ENCODE measurements at regions not wholly inside any gene's neighbourhood (a gene's known extent, or its start where the extent isn't known, plus 50 kb on each side); places are given as distances from the start of the nearest gene placed in this dataset.

- no peak for DNase-seq (ENCODE audit: low read depth)
- in situ Hi-C loops (cut with HindIII; ENCODE audit: low pct_unique_long_range_greater_than_20kb, low sequenced_read_pairs): no loop called here
These were observed 139.9 kb upstream of the IRX3 start for GRCh38 chr16:54426553-54426849.

DNA sequence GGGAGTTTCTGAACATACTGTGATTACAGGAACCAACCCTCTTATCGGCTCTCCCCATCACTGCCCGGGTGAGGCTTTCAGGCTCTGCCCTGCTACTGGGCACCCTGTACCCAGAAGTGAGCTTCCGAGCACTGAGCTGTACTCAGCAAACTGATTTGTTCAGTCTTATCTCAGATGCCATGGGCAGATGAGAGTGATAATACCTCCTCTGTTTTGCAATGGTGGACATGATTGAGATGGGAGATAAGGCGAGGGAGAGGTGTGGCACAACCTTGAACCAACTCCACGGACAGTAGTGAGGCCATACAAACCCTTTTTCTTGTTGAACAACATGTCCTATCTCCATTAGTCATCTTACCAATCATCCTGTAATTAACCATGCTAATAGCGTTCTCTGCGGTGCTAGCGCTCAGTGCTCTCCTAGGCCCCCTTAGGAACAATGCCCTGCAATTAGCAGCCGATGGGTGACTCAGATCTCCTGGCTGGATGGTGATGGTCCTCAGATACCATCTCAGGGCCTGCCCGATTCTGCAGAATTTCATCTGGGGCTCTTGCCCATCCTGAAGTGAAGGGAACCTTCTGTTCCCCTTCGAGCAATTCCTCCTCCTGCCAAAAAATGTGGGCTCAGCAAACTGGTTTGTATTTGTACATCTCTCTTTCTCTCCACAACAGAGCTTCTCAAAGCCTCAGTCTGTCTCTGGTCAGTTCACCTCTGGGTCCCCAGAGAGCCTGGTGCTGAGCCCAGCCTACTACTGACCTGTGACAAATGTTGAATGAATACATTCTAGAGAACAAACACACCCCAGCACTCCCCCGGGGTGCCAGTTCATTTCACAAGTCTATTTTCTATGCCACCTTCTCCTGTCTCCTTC, 139.3 kb upstream of the IRX3 start:
- in situ Hi-C loops (cut with HindIII; ENCODE audit: low pct_unique_long_range_greater_than_20kb, low sequenced_read_pairs): no loop called here
- DNase-seq (ENCODE audit: low read depth): no peak

DNA sequence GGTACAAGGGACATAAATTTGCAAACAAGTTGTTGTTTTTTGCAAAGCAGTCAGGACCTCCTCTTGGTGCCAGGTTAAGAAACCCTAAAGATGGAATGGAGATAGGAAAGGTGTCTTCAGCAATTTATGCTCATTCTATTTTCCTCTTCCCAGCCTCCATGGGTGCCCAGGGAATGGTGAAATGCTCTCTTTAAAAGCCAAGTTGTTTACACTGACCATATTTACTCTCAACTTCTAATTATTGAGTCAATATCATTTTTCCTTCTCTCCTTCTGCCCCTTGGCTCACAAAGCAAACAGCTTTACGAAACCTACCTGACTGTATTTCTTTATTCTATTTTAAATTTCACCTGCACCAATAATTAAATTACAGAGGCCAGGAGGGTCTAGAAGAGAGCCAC, 138.5 kb upstream of the IRX3 start:
- in situ Hi-C loops (cut with HindIII; ENCODE audit: low pct_unique_long_range_greater_than_20kb, low sequenced_read_pairs): no loop called here
- DNase-seq (ENCODE audit: low read depth): no peak

GRCh38 chr16:54424043-54424451, 137.5 kb upstream of the IRX3 start:
- in situ Hi-C loops (cut with HindIII; ENCODE audit: low pct_unique_long_range_greater_than_20kb, low sequenced_read_pairs): no loop called here
- no peak for DNase-seq (ENCODE audit: low read depth)

DNA sequence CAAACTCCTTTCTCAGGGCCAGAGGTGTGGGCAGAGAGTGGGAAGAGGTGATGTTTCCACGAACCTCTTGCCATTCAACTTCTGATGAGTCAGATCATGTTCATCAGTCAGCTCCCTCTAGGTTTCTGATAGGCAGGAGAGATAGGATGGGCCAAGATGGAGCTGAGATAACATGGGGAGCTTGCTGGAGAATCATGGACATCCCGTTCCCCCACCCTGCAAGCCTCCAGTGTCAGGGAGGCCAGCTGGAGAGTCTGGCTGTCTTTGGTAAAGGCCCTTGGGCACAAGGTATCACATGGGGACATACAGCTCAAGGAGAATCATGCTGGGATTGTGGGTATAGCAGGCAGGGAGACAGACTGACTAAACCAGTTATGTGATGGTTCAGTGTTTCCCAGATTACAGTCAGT, 136.0 kb upstream of the IRX3 start:
- no peak for DNase-seq (ENCODE audit: low read depth)
- in situ Hi-C loops (cut with HindIII; ENCODE audit: low pct_unique_long_range_greater_than_20kb, low sequenced_read_pairs): no loop called here

GRCh38 chr16:54422159-54422558, 135.6 kb upstream of the IRX3 start:
- in situ Hi-C loops (cut with HindIII; ENCODE audit: low pct_unique_long_range_greater_than_20kb, low sequenced_read_pairs): no loop called here
- DNase-seq (ENCODE audit: low read depth): no peak

GRCh38 chr16:54421220-54421619, 134.6 kb upstream of the IRX3 start:
- in situ Hi-C loops (cut with HindIII; ENCODE audit: low pct_unique_long_range_greater_than_20kb, low sequenced_read_pairs): no loop called here
- DNase-seq (ENCODE audit: low read depth): no peak

GRCh38 chr16:54418903-54419302, 132.3 kb upstream of the IRX3 start:
- DNase-seq (ENCODE audit: low read depth): no peak
- in situ Hi-C loops (cut with HindIII; ENCODE audit: low pct_unique_long_range_greater_than_20kb, low sequenced_read_pairs): no loop called here

DNA sequence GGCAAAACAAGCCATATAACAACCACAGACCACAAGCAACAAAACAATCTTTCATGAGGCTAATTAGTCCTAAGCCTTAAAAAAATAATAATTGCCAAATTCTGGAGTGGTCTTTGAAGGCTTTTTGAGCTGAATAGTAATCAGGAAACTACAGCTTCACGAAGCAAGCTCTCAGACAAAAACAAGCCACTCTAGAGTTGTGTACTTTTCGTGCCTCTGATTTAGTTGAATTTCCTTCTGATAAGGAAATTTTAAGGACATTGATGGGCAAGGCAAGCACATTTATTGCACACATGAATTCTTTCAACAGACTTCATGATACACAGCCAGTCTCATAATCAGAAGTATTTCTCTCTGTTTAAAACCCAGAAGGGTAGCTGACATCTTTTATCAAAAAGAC, 130.8 kb upstream of the IRX3 start:
- in situ Hi-C loops (cut with HindIII; ENCODE audit: low pct_unique_long_range_greater_than_20kb, low sequenced_read_pairs): no loop called here
- no peak for DNase-seq (ENCODE audit: low read depth)

GRCh38 chr16:54414671-54415070, 128.1 kb upstream of the IRX3 start:
- in situ Hi-C loops (cut with HindIII; ENCODE audit: low pct_unique_long_range_greater_than_20kb, low sequenced_read_pairs): no loop called here

DNA sequence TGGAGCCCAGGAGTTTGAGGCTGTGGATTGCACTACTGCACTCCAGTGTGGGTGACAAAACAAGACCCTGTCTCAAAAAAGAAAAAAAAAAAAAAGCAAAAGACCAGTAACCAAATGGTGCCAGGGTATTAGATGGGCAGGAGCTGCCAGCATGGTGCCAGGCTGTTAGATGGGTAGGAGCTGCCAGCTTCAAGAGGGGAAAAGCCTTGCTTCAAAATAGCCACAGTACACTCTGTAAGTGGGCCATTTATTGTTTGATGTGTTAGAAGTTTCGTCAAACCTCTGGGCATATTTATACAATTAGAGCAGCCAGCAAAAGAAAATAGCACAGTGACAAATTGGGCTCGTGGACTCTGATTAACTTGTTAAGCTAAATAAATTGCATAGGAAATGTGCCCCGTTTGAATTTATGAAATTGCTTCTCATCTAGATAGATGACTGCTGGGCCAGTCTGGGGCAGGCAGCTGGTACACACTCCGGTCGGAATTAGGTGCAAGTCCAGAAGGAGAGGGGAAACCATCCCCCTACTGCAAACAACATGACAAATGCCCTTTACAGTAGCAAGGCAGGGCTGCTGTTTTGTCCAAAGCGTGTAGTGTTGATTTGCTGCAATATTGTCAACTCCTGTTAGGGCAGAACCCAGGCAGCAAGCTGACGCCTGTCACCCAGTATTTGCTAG, 126.3 kb upstream of the IRX3 start:
- no peak for DNase-seq (ENCODE audit: low read depth)
- in situ Hi-C loops (cut with HindIII; ENCODE audit: low pct_unique_long_range_greater_than_20kb, low sequenced_read_pairs): no loop called here

More at GRCh38 chr16:54414671-54415070, 128.1 kb upstream of the IRX3 start:
- DNase-seq (ENCODE audit: low read depth): no peak

DNA sequence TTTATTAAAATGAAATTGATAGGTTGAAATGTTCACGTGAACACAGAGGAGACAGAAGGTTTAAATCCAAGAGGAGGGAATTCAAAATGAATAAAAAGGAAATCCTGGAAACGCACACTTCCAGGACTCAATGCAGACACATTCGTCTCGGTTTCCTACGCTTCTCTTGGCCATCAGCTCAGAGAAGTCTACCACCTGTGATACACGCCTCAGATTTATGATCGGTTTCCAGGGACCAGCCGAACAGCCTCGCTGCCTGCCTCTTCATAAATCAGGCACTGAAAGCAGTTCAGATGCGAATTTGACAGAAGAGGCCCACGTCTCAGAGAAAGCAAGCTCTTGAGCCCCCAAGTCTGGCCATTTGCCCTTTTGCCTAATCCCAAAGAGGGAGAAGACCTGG, 125.5 kb upstream of the IRX3 start:
- in situ Hi-C loops (cut with HindIII; ENCODE audit: low pct_unique_long_range_greater_than_20kb, low sequenced_read_pairs): no loop called here
- DNase-seq (ENCODE audit: low read depth): no peak

GRCh38 chr16:54411544-54411943, 125.0 kb upstream of the IRX3 start:
- in situ Hi-C loops (cut with HindIII; ENCODE audit: low pct_unique_long_range_greater_than_20kb, low sequenced_read_pairs): no loop called here
- DNase-seq (ENCODE audit: low read depth): no peak

DNA sequence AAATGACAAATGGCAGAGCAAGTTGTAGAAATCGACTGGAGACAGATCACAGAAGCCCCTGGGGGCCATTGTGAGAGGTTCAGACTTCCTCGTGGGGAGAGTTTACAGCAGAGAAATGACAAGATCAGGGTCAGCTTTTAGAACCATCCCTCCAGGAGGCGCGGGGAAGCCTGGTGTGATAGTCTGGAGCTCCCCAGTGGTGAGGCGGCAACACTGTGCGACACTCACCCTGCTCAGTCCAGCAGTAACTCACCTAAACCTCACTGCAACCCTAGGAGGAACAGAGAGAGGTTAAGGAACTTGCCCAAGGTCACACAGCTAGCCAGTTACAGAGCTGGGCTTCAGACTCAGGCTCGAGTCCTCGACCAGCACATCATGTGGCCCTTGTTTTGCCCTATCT, 123.4 kb upstream of the IRX3 start:
- DNase-seq (ENCODE audit: low read depth): no peak
- in situ Hi-C loops (cut with HindIII; ENCODE audit: low pct_unique_long_range_greater_than_20kb, low sequenced_read_pairs): no loop called here

DNA sequence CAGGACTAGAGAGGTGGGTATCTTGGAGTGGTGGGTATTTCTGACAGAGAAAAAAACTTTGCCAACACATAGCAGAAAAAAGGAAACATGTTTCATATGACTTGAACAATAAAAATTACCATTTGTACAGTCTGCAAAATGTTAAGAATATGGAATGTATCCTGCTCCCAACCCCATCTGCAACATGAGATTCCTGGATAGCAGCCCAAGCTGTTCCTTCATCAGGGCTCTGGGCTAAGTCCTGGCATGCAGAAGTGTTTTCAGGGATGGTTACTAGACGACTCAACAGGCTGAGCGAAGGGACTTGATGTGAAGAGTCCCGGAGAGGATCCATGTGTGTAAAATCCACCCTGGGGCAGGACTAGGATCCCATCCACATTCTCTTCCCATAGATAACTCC, 121.0 kb upstream of the IRX3 start:
- in situ Hi-C loops (cut with HindIII; ENCODE audit: low pct_unique_long_range_greater_than_20kb, low sequenced_read_pairs): no loop called here
- DNase-seq (ENCODE audit: low read depth): no peak

GRCh38 chr16:54405478-54405877, 118.9 kb upstream of the IRX3 start:
- in situ Hi-C loops (cut with HindIII; ENCODE audit: low pct_unique_long_range_greater_than_20kb, low sequenced_read_pairs): no loop called here
- no peak for DNase-seq (ENCODE audit: low read depth)

- DNase-seq (ENCODE audit: low read depth): no peak
- in situ Hi-C loops (cut with HindIII; ENCODE audit: low pct_unique_long_range_greater_than_20kb, low sequenced_read_pairs): no loop called here
These were observed 117.0 kb upstream of the IRX3 start for GRCh38 chr16:54403580-54403979.

GRCh38 chr16:54402873-54403272, 116.3 kb upstream of the IRX3 start:
- in situ Hi-C loops (cut with HindIII; ENCODE audit: low pct_unique_long_range_greater_than_20kb, low sequenced_read_pairs): no loop called here
- no peak for DNase-seq (ENCODE audit: low read depth)

DNA sequence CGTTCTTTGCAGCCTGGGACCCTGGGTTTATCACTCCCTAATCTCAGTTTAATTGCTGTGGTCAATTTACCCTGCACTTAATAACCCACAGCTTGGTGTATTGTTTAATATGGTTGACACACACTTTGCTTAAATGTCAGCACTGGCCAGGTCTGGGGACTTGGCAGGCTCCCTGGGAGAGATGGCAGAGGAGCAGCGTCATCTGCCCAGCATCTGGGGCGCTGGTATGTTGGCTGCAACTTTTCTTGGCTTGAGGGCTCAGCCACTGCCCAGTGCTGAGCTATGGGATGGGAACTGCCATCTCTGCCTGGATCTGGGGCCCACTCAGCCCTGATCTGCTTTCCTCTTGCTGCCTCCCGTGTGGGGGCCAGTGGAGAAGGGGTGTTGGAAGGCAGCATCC, 115.7 kb upstream of the IRX3 start:
- no peak for DNase-seq (ENCODE audit: low read depth)
- in situ Hi-C loops (cut with HindIII; ENCODE audit: low pct_unique_long_range_greater_than_20kb, low sequenced_read_pairs): no loop called here

DNA sequence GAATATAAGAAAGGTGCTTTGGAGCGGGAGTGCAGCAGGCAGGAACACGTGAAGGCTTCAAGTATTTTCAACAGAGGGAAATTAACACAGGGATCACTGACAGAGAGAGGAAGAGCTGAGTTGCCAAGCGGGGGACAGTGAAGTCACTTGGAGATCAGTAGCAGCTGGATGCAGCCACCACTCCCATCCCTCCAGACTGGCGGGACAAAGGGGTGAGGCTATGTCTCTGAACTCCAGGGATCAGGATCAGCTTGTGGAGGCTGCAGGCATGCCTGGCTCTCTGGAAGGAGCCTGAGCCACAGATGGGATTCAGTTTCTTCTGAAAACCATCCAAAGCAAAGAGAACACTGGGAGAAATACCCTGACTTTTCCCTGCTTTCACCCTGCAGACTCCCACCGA, 113.7 kb upstream of the IRX3 start:
- no peak for DNase-seq (ENCODE audit: low read depth)
- in situ Hi-C loops (cut with HindIII; ENCODE audit: low pct_unique_long_range_greater_than_20kb, low sequenced_read_pairs): no loop called here

All from Caki2 (cell line).